HUES6 (cell line): ENCODE measurements at regions not wholly inside any gene's neighbourhood (a gene's known extent, or its start where the extent isn't known, plus 50 kb on each side); places are given as distances from the start of the nearest gene placed in this dataset.

Experiments used
- H3K27ac ChIP-seq: 2 replicates; pipeline ENCODE4 v1.7.0; 2013; ENCODE audit warnings: low read depth, mild to moderate bottlenecking, low read length, inconsistent platforms
- H3K27me3 ChIP-seq: 2 replicates; pipeline ENCODE4 v1.6.1; 2013; ENCODE audit warnings: low read length; ENCODE audit not compliant: control insufficient read depth, insufficient read depth
- H3K36me3 ChIP-seq: 2 replicates; pipeline ENCODE4 v1.6.1; 2013; ENCODE audit warnings: low read length; ENCODE audit not compliant: control insufficient read depth, insufficient read depth
- H3K4me1 ChIP-seq: 2 replicates; pipeline ENCODE4 v1.6.1; 2013; ENCODE audit warnings: low read length; ENCODE audit not compliant: control insufficient read depth, insufficient read depth
- H3K4me3 ChIP-seq: 2 replicates; pipeline ENCODE4 v1.5.1; 2013; ENCODE audit warnings: low read depth, low read length
- H3K9ac ChIP-seq: one replicate; pipeline ENCODE4 v1.6.1; 2013; ENCODE audit warnings: mild to moderate bottlenecking, low read length
- H3K9me3 ChIP-seq: 2 replicates; pipeline ENCODE4 v1.6.1; 2013; ENCODE audit warnings: low read depth, low read length; ENCODE audit not compliant: control insufficient read depth, insufficient read depth

DNA sequence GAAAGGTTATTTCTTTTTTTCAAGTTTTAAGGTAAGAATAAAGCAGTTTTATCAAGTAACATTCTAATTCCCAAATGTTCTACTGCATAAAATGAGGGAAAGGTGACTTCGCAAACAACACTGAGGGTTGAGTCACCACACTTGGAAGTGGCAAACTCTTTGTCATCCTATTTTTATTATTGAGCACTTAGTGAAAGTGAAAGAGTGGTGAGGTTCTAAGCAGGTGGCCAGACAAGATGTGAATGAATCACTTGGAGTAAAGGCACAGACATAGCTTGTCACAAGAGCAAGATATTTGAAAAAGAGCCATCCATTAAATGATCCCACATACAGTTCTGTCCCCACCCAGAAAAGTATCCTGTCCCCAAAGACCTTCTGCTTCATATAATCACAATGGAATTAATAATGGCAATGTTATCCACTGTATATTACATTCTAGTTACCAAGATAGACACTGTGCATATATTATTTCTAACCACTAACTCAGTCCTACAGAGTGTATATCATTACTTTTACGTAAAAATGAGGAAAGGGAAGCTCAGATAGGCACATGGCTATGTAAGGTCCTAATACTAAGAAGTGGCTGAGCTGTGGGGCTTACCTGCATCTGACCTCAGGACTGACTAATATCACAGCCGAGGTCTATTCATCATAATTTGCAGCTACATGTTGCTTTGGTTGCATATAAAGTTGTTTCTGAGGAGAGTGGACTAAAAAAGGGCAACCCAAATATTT lies 730.4 kb upstream of the MEF2C start:
- no peaks in the 10 kb centered on the region for H3K27me3 ChIP-seq
- H3K4me1 ChIP-seq = no peaks in the 10 kb centered on the region
- H3K36me3 ChIP-seq = no peaks in the 10 kb centered on the region
- H3K9ac ChIP-seq = no peak overlapping the region
- H3K27ac ChIP-seq = no peak overlapping the region
- H3K4me3 ChIP-seq = no peak overlapping the region
- H3K9me3 ChIP-seq = no peaks in the 10 kb centered on the region

DNA sequence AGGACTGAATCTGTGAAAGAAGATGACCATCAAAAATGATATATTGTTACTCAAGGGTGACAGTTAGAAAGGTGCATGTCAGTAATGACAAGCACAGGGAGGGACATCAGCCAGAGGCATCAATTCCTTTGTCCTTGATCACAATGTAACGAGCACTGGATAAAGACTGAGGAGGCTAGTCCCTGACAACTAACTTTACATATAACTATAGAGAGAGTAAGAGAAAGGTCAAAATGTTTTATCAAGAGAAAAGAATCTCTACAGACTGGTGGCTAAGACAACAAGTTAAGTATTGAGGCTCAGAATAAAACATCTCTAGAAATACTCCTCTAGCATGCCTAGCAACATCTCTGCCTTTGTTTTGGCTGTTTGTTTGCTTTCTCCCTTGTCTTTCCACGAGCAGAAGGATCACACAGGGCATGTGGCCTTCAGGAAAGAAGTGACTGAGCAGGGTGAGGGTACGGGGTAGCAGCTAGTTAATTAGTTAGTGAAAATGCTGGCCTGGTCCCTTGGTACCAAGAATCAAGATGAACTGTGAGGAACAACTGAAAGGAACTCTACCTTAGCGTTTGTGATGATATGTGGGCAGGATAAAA lies 724.1 kb upstream of the MEF2C start:
- Histone ChIP-seq H3K36me3 (no peaks in the 10 kb centered on the region), H3K27me3 (no peaks in the 10 kb centered on the region), H3K27ac (no peak overlapping the region), H3K4me1 (peaks cover 5% of the 10 kb centered on the region; the same call in 1 of the 2 replicates), H3K9me3 (no peaks in the 10 kb centered on the region), H3K9ac (no peak overlapping the region), H3K4me3 (no peak overlapping the region)

DNA sequence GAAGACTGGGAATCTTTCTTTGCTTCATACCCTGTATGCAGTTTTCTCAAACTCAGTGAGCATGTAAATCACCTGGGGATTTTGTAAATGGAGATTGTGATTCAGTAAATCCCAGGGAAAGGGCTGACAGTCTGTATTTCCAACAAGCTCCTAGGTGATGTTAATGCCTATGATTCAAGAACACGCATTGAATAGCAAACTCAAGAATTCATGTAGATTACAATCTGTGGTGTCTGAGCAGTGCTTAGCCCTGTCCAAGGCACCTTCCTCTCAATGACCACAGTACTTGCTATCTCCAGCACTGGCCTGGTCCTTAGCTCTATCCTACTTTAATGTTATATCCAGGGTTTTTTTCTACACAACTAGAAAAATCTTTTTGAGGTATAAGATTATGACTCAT lies 721.4 kb upstream of the MEF2C start:
- Histone ChIP-seq H3K4me3 (no peak overlapping the region), H3K36me3 (no peaks in the 10 kb centered on the region), H3K9me3 (no peaks in the 10 kb centered on the region), H3K4me1 (peaks cover 5% of the 10 kb centered on the region; the same call in 1 of the 2 replicates), H3K27me3 (no peaks in the 10 kb centered on the region), H3K27ac (no peak overlapping the region), H3K9ac (no peak overlapping the region)

DNA sequence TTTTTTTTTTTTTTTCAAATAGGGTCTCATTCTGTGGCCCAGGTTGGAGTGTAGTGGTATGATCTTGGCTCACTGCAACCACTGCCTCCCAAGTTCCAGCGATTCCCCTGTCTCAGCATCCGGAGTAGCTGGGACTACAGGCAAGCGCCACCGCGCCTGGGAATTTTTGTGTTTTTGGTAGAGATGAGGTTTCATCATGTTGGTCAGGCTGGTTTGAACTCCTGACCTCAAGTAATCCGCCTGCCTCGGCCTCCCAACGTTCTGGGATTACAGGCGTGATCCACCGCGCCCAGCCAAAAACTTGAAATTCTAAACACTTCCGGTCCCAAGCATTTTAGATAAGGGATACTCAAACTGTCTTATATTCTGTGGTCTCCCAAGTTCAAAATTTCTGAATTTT lies 718.9 kb upstream of the MEF2C start:
- Histone ChIP-seq H3K4me3 (no peak overlapping the region), H3K4me1 (no peaks in the 10 kb centered on the region; the same call in 1 of the 2 replicates), H3K27ac (no peak overlapping the region), H3K9ac (no peak overlapping the region), H3K36me3 (no peaks in the 10 kb centered on the region), H3K27me3 (no peaks in the 10 kb centered on the region), H3K9me3 (no peaks in the 10 kb centered on the region)

DNA sequence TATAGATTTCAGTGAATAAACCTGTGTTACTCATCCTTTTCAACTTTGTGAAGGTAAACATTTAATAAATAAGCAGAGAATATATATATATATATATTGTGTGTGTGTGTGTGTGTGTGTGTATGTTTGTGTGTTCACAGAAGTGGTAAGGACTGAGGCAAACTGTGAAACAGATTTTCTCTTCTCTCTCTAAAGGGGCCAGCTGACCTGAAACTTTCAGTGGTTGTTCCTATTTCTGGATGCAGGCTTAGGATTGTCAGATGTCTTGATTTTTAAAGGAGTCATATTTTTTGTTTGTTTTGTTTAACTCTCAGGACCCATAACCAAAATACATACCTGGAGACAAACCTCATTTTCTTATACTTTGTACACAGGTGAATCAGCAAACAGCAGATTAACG lies 714.9 kb upstream of the MEF2C start:
- Histone ChIP-seq H3K4me1 (no peaks in the 10 kb centered on the region), H3K27ac (no peak overlapping the region), H3K4me3 (no peak overlapping the region), H3K36me3 (no peaks in the 10 kb centered on the region), H3K9me3 (no peaks in the 10 kb centered on the region), H3K27me3 (no peaks in the 10 kb centered on the region), H3K9ac (no peak overlapping the region)

DNA sequence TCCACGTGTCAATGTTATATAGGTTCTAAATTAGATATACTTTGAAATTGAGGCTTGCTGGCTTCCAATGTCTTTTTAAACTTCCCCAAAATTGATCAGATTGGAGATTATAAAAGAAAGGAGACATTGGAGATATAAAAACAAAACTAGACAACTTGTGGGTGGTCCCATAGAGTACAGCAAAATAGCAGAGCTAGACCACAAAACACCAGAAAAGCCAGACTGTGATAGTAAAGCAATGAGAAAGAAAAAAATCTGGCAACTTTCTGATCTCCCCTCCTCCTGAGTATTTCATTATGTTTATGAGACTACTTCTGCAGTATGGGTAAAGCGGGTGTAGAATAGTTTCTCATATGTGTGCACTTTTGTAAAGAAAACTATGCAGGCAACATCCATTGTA lies 713.8 kb upstream of the MEF2C start:
- Histone ChIP-seq H3K27ac (no peak overlapping the region), H3K9ac (no peak overlapping the region), H3K9me3 (peaks cover 4% of the 10 kb centered on the region; the same call in 1 of the 2 replicates), H3K4me1 (no peaks in the 10 kb centered on the region), H3K4me3 (no peak overlapping the region), H3K27me3 (no peaks in the 10 kb centered on the region), H3K36me3 (no peaks in the 10 kb centered on the region)

DNA sequence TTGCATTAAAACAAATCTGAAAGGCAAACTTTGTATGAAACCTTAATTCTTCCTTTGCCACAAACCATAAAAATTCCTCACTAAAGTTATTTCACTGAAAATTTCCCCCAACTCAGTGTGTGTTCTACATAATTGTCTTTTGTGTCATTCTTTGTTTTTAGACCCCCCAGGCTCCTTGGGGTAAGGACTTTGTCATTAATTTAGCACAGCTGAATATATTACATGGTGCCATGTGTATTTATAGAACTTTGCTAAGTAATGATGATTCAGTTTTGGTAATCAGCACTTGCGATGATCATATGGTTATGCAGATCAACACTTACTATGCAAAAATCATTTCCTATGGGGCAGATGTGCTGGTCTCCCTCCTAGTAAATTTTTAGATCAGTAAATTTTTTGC lies 712.1 kb upstream of the MEF2C start:
- Histone ChIP-seq H3K9ac (no peak overlapping the region), H3K27ac (no peak overlapping the region), H3K9me3 (peaks cover 15% of the 10 kb centered on the region), H3K4me3 (no peak overlapping the region), H3K4me1 (no peaks in the 10 kb centered on the region), H3K27me3 (no peaks in the 10 kb centered on the region), H3K36me3 (no peaks in the 10 kb centered on the region)

GRCh38 chr5:89584339-89584956 lies 701.5 kb upstream of the MEF2C start:
- Histone ChIP-seq H3K27ac (no peak overlapping the region), H3K27me3 (no peaks in the 10 kb centered on the region), H3K9ac (no peak overlapping the region), H3K36me3 (no peaks in the 10 kb centered on the region), H3K4me1 (peaks cover 15% of the 10 kb centered on the region; the same call in 1 of the 2 replicates), H3K9me3 (0 out of 2 replicates have a peak, but pooled peaks cover 5% of the 10 kb centered on the region), H3K4me3 (no peak overlapping the region)

- Histone ChIP-seq H3K4me3 (no peak overlapping the region), H3K9me3 (0 out of 2 replicates have a peak, but pooled peaks cover 5% of the 10 kb centered on the region), H3K27ac (no peak overlapping the region), H3K36me3 (no peaks in the 10 kb centered on the region), H3K27me3 (no peaks in the 10 kb centered on the region), H3K9ac (no peak overlapping the region), H3K4me1 (peaks cover 15% of the 10 kb centered on the region; the same call in 1 of the 2 replicates)
Measured at GRCh38 chr5:89583534-89583933, 700.5 kb upstream of the MEF2C start.

- no peak overlapping the region for H3K4me3 ChIP-seq
- no peaks in the 10 kb centered on the region for H3K27me3 ChIP-seq
- H3K4me1 ChIP-seq = peaks cover 15% of the 10 kb centered on the region; the same call in 1 of the 2 replicates
- H3K36me3 ChIP-seq = no peaks in the 10 kb centered on the region
- H3K27ac ChIP-seq = no peak overlapping the region
- 0 out of 2 replicates have a peak, but pooled peaks cover 5% of the 10 kb centered on the region for H3K9me3 ChIP-seq
- no peak overlapping the region for H3K9ac ChIP-seq
Measured at GRCh38 chr5:89582768-89583339, 699.9 kb upstream of the MEF2C start.

DNA sequence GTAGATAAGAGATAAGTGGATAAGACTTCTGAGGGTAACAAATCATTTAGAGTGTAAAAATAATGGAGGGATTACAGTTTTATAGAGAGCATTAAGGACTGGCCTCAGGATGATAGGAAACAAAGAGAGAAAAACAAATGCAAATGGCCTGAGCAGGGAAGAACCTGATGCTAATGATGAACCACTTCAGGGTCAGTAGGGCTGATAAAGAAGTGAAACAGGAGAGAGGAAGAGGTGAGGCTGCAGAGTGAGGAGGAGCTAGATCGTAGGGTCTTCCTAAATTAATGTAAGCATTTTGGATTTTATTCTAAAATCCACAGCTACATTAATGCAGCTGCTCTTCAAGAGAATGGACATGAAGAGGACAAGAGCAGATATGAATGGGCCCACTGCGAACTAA lies 698.0 kb upstream of the MEF2C start:
- Histone ChIP-seq H3K9ac (no peak overlapping the region), H3K4me3 (no peak overlapping the region), H3K27me3 (no peaks in the 10 kb centered on the region), H3K36me3 (no peaks in the 10 kb centered on the region), H3K4me1 (peaks cover 15% of the 10 kb centered on the region; the same call in 1 of the 2 replicates), H3K27ac (no peak overlapping the region), H3K9me3 (0 out of 2 replicates have a peak, but pooled peaks cover 5% of the 10 kb centered on the region)
